T-helper 2 cell treated with Interferon-gamma antibody and Interleukin-4, amounts not matched to agents 5 μg/mL and 100 μg/mL, for 36 hours (primary cell): ENCODE measurements at regions not wholly inside any gene's neighbourhood (a gene's known extent, or its start where the extent isn't known, plus 50 kb on each side); places are given as distances from the start of the nearest gene placed in this dataset.

ENCODE experiments used
- DNase-seq: peaks from one replicate; pipeline ENCODE4 v3.0.0; 2021; ENCODE audit warnings: low spot score
- H3K27ac Mint-ChIP-seq: one replicate; pipeline ENCODE4 v1.8.0; 2021; ENCODE audit warnings: mild to moderate bottlenecking, mixed read lengths
- H3K27me3 Mint-ChIP-seq: one replicate; pipeline ENCODE4 v1.8.0; 2021; ENCODE audit warnings: low read depth, mixed read lengths
- H3K36me3 Mint-ChIP-seq: one replicate; pipeline ENCODE4 v1.8.0; 2021; ENCODE audit warnings: low read depth, mixed read lengths
- H3K4me1 Mint-ChIP-seq: one replicate; pipeline ENCODE4 v1.8.0; 2021; ENCODE audit warnings: low read depth, mixed read lengths
- H3K4me3 Mint-ChIP-seq: one replicate; pipeline ENCODE4 v1.8.0; 2022; ENCODE audit warnings: mild to moderate bottlenecking, moderate library complexity, mixed read lengths
- H3K9me3 Mint-ChIP-seq: one replicate; pipeline ENCODE4 v1.8.0; 2021; ENCODE audit warnings: mixed read lengths

GRCh38 chr11:70953720-70954119, 298.7 kb downstream of the SHANK2 start:
- Mint-ChIP-seq H3K36me3 (no peaks in the 10 kb centered on the region), H3K9me3 (peaks cover 17% of the 10 kb centered on the region), H3K4me3 (no peak overlapping the region), H3K4me1 (no peaks in the 10 kb centered on the region), H3K27ac (no peak overlapping the region), H3K27me3 (no peaks in the 10 kb centered on the region)
- no peak for DNase-seq

- no peaks in the 10 kb centered on the region for H3K36me3 Mint-ChIP-seq
- H3K9me3 Mint-ChIP-seq = peaks cover 17% of the 10 kb centered on the region
- no peak for DNase-seq
- H3K4me3 Mint-ChIP-seq = no peak overlapping the region
- no peak overlapping the region for H3K27ac Mint-ChIP-seq
- H3K27me3 Mint-ChIP-seq = no peaks in the 10 kb centered on the region
- H3K4me1 Mint-ChIP-seq = no peaks in the 10 kb centered on the region
These were observed 297.9 kb downstream of the SHANK2 start for GRCh38 chr11:70954471-70954870.
